HT-29 (cell line): ENCODE measurements at regions not wholly inside any gene's neighbourhood (a gene's known extent, or its start where the extent isn't known, plus 50 kb on each side); places are given as distances from the start of the nearest gene placed in this dataset. TPM values are rescaled to one million over a fixed set of nuclear protein-coding genes. Genes with fewer than 3 reads are reported as not detected.

Experiments used
- small RNA-seq: library from RNA; depleted of rRNA; stranded (forward); fragments of <200 nt; gene quantifications from one replicate; pipeline ENCODE3, GENCODE V24; 2014

Small RNA genes lying in the stretch of these regions (small RNA-seq; reads per million reads assigned to genes)
- gene RNA5SP214 (9.6 reads per million, percentile 88 among the genes with 10 or more reads in this experiment), gene RPS29P13 (not detected)
